GM23338 (cell line): ENCODE measurements at regions not wholly inside any gene's neighbourhood (a gene's known extent, or its start where the extent isn't known, plus 50 kb on each side); places are given as distances from the start of the nearest gene placed in this dataset.
A peak's percentile ranks its signal among the peaks of the same experiment; 100 is the strongest.

Source experiments
- ATAC-seq: fragments of 200-7000 bp; cut with Tn5 transposase; 3 replicates; pipeline ENCODE4 v1.9.1; 2020
- DNase-seq: peaks from one replicate; pipeline ENCODE4 v3.0.0-alpha.2; 2015; ENCODE audit warnings: low spot score
- H2AFZ ChIP-seq: fragments of 200-600 bp; sonication (generic); 2 replicates; pipeline ENCODE4 v1.8.0; 2016; ENCODE audit warnings: antibody characterized with exemption, mild to moderate bottlenecking, moderate library complexity
- H3F3A ChIP-seq: fragments of 200-600 bp; sonication (generic); replicated peaks from 2 replicates; pipeline ENCODE4 v1.8.0; 2017; ENCODE audit warnings: antibody characterized with exemption, mixed run types, low read depth
- H3K27ac ChIP-seq: fragments of 200-600 bp; sonication (generic); 2 replicates; pipeline ENCODE4 v1.6.1; 2016; ENCODE audit warnings: low read depth
- H3K27me3 ChIP-seq: fragments of 200-600 bp; sonication (generic); 2 replicates; pipeline ENCODE4 v1.8.0; 2016; ENCODE audit warnings: mild to moderate bottlenecking, mixed run types, moderate library complexity; ENCODE audit not compliant: insufficient read depth
- H3K36me3 ChIP-seq: fragments of 200-600 bp; sonication (generic); 2 replicates; pipeline ENCODE4 v1.8.0; 2016; ENCODE audit warnings: mild to moderate bottlenecking; ENCODE audit not compliant: insufficient read depth
- H3K4me1 ChIP-seq: fragments of 200-600 bp; sonication (generic); 2 replicates; pipeline ENCODE4 v1.8.0; 2016; ENCODE audit warnings: mild to moderate bottlenecking, moderate library complexity; ENCODE audit not compliant: insufficient read depth
- H3K4me2 ChIP-seq: fragments of 200-600 bp; sonication (generic); 2 replicates; pipeline ENCODE4 v1.7.1; 2017; ENCODE audit warnings: mixed run types
- H3K4me3 ChIP-seq: fragments of 200-600 bp; sonication (generic); 2 replicates; pipeline ENCODE4 v1.6.1; 2016; ENCODE audit warnings: mixed run types
- H3K79me2 ChIP-seq: fragments of 200-600 bp; sonication (generic); replicated peaks from 2 replicates; pipeline ENCODE4 v1.8.0; 2017; ENCODE audit warnings: mild to moderate bottlenecking; ENCODE audit not compliant: insufficient read depth
- H3K9me2 ChIP-seq: fragments of 200-600 bp; sonication (generic); 2 replicates; pipeline ENCODE4 v1.8.0; 2017; ENCODE audit not compliant: insufficient read depth
- H4K20me1 ChIP-seq: fragments of 200-600 bp; sonication (generic); replicated peaks from 2 replicates; pipeline ENCODE4 v1.8.0; 2017; ENCODE audit warnings: mild to moderate bottlenecking; ENCODE audit not compliant: insufficient read depth
- H3K27ac Mint-ChIP-seq: 2 replicates; pipeline ENCODE4 v1.8.0; 2020; ENCODE audit warnings: inconsistent platforms, mild to moderate bottlenecking, moderate library complexity, mixed read lengths
- H3K27me3 Mint-ChIP-seq: 3 replicates; pipeline ENCODE4 v1.8.0; 2022; ENCODE audit warnings: low read depth, mild to moderate bottlenecking, moderate library complexity, mixed read lengths, inconsistent platforms; ENCODE audit not compliant: insufficient read depth, poor library complexity
- H3K36me3 Mint-ChIP-seq: 3 replicates; pipeline ENCODE4 v1.8.0; 2021; ENCODE audit warnings: low read depth, mild to moderate bottlenecking, inconsistent platforms, moderate library complexity, mixed read lengths
- H3K4me1 Mint-ChIP-seq: 3 replicates; pipeline ENCODE4 v1.8.0; 2020; ENCODE audit warnings: mild to moderate bottlenecking, inconsistent platforms, mixed read lengths
- H3K4me3 Mint-ChIP-seq: 3 replicates; pipeline ENCODE4 v1.8.0; 2021; ENCODE audit warnings: moderate library complexity, mild to moderate bottlenecking, inconsistent platforms, mixed read lengths
- H3K9me3 Mint-ChIP-seq: 3 replicates; pipeline ENCODE4 v1.8.0; 2020; ENCODE audit warnings: moderate library complexity, mild to moderate bottlenecking, inconsistent platforms, mixed read lengths
- CREB1 ChIP-seq: fragments of 250-450 bp; sonication (Bioruptor Pico); IDR thresholded peaks from 2 replicates; pipeline ENCODE4 v1.5.0; 2020; ENCODE audit warnings: low read depth, mild to moderate bottlenecking, moderate library complexity
- CTCF ChIP-seq, 2 experiments: fragments of 200-600 bp in 1 of 2; sonication (generic) in 1 of 2; conservative IDR thresholded peaks; 2 replicates each; pipeline versions ENCODE4 v1.5.1 to v1.6.1; 2016 to 2017; ENCODE audit warnings: antibody characterized with exemption in 2 of 2, low read depth in 2 of 2, mild to moderate bottlenecking in 2 of 2, moderate library complexity in 1 of 2
- EZH2 ChIP-seq: fragments of 200-600 bp; sonication (generic); IDR thresholded peaks from one replicate; pipeline ENCODE4 v1.8.0; 2017; ENCODE audit warnings: antibody characterized with exemption, mild to moderate bottlenecking, low read depth; ENCODE audit not compliant: unreplicated experiment
- JUNB ChIP-seq: IDR thresholded peaks from one replicate; pipeline ENCODE4 v1.6.1; 2016; ENCODE audit warnings: antibody characterized with exemption; ENCODE audit not compliant: unreplicated experiment
- NANOG ChIP-seq: IDR thresholded peaks from 2 replicates; pipeline ENCODE4 v1.6.1; 2016; ENCODE audit warnings: antibody characterized with exemption, borderline replicate concordance
- POLR2AphosphoS5 ChIP-seq: IDR thresholded peaks from 2 replicates; pipeline ENCODE4 v1.6.1; 2016; ENCODE audit warnings: antibody characterized with exemption, low read depth
- STAT1 ChIP-seq: IDR thresholded peaks from one replicate; pipeline ENCODE4 v1.6.1; 2016; ENCODE audit warnings: antibody characterized with exemption; ENCODE audit not compliant: unreplicated experiment
- ZNF114 ChIP-seq: fragments of 250-450 bp; sonication (Bioruptor Pico); IDR thresholded peaks from 2 replicates; pipeline ENCODE4 v1.5.0; 2020; ENCODE audit warnings: mild to moderate bottlenecking, moderate library complexity
- ZNF331 ChIP-seq: fragments of 250-450 bp; sonication (Bioruptor Pico); IDR thresholded peaks from 2 replicates; pipeline ENCODE4 v1.5.0; 2020; ENCODE audit warnings: low read depth, mild to moderate bottlenecking, moderate library complexity
- ZNF462 ChIP-seq: fragments of 250-450 bp; sonication (Bioruptor Pico); IDR thresholded peaks from 2 replicates; pipeline ENCODE4 v1.5.0; 2020; ENCODE audit warnings: mild to moderate bottlenecking, moderate library complexity
- TF ChIP-seq, protein P1 (sequence below): IDR thresholded peaks from one replicate; pipeline ENCODE4 v1.6.1; 2018; ENCODE audit warnings: antibody characterized with exemption; ENCODE audit not compliant: unreplicated experiment

DNA sequence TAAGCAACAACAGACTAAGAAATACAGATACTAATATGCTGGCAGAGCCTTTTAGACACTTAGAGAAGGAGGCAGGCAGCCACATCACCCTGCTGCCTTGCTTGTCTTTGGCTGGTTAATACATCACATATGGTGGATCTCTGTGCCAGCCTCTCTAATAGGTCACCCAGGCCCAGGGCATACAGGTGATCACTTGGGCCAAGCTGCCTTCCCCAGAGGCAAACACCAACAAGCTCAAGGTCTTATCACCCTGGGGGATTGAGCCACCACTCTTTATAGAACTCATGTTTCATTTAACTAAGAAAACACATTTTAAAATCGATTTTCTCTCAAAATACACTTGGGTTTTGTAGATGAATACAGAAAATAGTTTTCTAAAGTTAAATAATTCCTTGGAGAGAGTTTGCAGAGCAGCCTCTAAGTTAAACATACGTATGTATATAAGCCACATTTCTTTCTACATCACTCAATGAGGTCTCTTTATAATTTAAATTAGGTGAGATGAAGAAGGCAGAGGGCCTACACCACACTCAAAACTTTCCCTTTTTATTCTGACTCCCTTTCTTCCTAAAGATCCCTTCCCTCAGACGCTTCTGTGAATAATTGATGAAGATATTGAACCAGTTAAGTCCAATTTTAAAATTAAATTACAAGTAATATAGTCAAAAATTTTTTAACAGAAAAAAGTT is 556.8 kb upstream of the GHITM start:
- TF ChIP-seq ZNF114 (CRISPR knock-in tag): no peak
- no peak for TF ChIP-seq JUNB
- TF ChIP-seq NANOG: no peak
- no peak for TF ChIP-seq CTCF (conservative IDR thresholded peaks at IDR 0.05; ENCODE audit: low read depth in 2 of 2)
- no peak for TF ChIP-seq ZNF462
- TF ChIP-seq EZH2: no peak
- no peak for TF ChIP-seq CREB1 (CRISPR knock-in tag)
- TF ChIP-seq POLR2AphosphoS5: no peak
- TF ChIP-seq, protein P1, sequence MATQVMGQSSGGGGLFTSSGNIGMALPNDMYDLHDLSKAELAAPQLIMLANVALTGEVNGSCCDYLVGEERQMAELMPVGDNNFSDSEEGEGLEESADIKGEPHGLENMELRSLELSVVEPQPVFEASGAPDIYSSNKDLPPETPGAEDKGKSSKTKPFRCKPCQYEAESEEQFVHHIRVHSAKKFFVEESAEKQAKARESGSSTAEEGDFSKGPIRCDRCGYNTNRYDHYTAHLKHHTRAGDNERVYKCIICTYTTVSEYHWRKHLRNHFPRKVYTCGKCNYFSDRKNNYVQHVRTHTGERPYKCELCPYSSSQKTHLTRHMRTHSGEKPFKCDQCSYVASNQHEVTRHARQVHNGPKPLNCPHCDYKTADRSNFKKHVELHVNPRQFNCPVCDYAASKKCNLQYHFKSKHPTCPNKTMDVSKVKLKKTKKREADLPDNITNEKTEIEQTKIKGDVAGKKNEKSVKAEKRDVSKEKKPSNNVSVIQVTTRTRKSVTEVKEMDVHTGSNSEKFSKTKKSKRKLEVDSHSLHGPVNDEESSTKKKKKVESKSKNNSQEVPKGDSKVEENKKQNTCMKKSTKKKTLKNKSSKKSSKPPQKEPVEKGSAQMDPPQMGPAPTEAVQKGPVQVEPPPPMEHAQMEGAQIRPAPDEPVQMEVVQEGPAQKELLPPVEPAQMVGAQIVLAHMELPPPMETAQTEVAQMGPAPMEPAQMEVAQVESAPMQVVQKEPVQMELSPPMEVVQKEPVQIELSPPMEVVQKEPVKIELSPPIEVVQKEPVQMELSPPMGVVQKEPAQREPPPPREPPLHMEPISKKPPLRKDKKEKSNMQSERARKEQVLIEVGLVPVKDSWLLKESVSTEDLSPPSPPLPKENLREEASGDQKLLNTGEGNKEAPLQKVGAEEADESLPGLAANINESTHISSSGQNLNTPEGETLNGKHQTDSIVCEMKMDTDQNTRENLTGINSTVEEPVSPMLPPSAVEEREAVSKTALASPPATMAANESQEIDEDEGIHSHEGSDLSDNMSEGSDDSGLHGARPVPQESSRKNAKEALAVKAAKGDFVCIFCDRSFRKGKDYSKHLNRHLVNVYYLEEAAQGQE: no peak
- TF ChIP-seq ZNF331 (CRISPR knock-in tag): no peak
- TF ChIP-seq STAT1: no peak
- H3K9me2 ChIP-seq: no peaks in the 10 kb centered on the region; the same call in 1 of the 2 replicates
- Mint-ChIP-seq H3K27ac (peak overlapping the region; percentile 36; the same call in 1 of the 2 replicates), H3K4me1 (peaks cover 12% of the 10 kb centered on the region), H3K4me3 (no peak overlapping the region), H3K9me3 (peaks cover 3% of the 10 kb centered on the region; the same call in 2 of the 3 replicates), H3K36me3 (peaks cover under 1% of the 10 kb centered on the region; the same call in 1 of the 3 replicates), H3K27me3 (no peaks in the 10 kb centered on the region)
- no peak overlapping the region for H2AFZ ChIP-seq
- H3K27me3 ChIP-seq: no peaks in the 10 kb centered on the region
- ATAC-seq (peak; percentile 78), DNase-seq (peak; percentile 10)
- H3K27ac ChIP-seq: no peak overlapping the region
- H3K4me3 ChIP-seq: no peak overlapping the region
- no peaks in the 10 kb centered on the region for H3K79me2 ChIP-seq
- H3F3A ChIP-seq: no peaks in the 10 kb centered on the region
- H4K20me1 ChIP-seq: no peaks in the 10 kb centered on the region
- H3K4me2 ChIP-seq: 0 out of 2 replicates have a peak overlapping the region, but pooled peaks have one; percentile 17
- H3K36me3 ChIP-seq: no peaks in the 10 kb centered on the region
- peaks cover 8% of the 10 kb centered on the region; the same call in 1 of the 2 replicates for H3K4me1 ChIP-seq
